ENCODE measurements at regions not wholly inside any gene's neighbourhood (a gene's known extent, or its start where the extent isn't known, plus 50 kb on each side); places are given as distances from the start of the nearest gene placed in this dataset.

DNA sequence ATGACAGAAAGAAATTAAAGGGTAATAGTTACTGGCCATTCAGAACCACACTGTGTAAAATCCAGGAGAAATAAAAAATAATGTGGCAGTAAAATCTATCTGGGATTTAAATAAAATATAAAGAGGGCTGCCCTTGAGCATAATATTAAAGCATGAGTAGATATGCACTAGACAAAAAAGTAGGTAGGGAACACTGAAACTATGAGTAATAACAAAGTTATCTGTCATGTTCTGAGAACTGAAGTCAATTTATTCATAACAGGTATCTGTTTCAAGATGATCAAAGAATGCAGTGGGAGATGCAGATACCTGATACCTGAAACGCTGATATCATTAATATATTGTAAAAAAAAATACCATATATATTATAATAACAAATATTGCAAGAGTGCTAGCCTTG lies 1672.0 kb downstream of the SLITRK5 start:
- Histone ChIP-seq H2BK5ac (ENCODE audit: low read depth, low read length, poor library complexity, severe bottlenecking) (no peak overlapping the region), H3K4ac (ENCODE audit: low read depth, low read length) (no peak overlapping the region), H3K4me3 (ENCODE audit: insufficient read depth, low read depth, low read length) (no peak overlapping the region), H3K4me2 (ENCODE audit: low read depth, low read length) (no peak overlapping the region), H3K27me3 (ENCODE audit: control insufficient read depth, insufficient read depth, low read length) (no peaks in the 10 kb centered on the region), H3K23ac (ENCODE audit: low read depth, low read length) (no peak overlapping the region), H3K56ac (ENCODE audit: extremely low read depth, insufficient read depth, low read length) (no peak overlapping the region), H3K36me3 (ENCODE audit: control insufficient read depth, insufficient read depth, low read length) (no peaks in the 10 kb centered on the region), H3K4me1 (ENCODE audit: control insufficient read depth, insufficient read depth, low read length) (no peaks in the 10 kb centered on the region), H2AFZ (replicated peaks; ENCODE audit: low read length, poor library complexity) (no peak overlapping the region), H2BK20ac (ENCODE audit: low read depth, low read length) (no peak overlapping the region), H3K18ac (ENCODE audit: low read depth, low read length) (no peak overlapping the region), H3K9me1 (ENCODE audit: insufficient read depth, low read length) (no peaks in the 10 kb centered on the region), H2AK5ac (ENCODE audit: low read depth, low read length) (no peak overlapping the region), H3K9ac (ENCODE audit: low read depth, low read length) (no peak overlapping the region), H2BK120ac (ENCODE audit: low read depth, low read length) (no peak overlapping the region), H3K27ac (ENCODE audit: insufficient read depth, low read length) (no peak overlapping the region), H2BK15ac (ENCODE audit: low read depth, low read length) (no peak overlapping the region), H4K91ac (ENCODE audit: insufficient read depth, low read depth, low read length) (no peak overlapping the region), H4K20me1 (ENCODE audit: insufficient read depth, low read length) (no peaks in the 10 kb centered on the region), H2AK9ac (replicated peaks; ENCODE audit: low read depth, low read length, poor library complexity) (no peak overlapping the region), H4K5ac (ENCODE audit: low read depth, low read length) (no peak overlapping the region), H3K14ac (replicated peaks; ENCODE audit: low read depth, low read length) (no peak overlapping the region), H4K8ac (ENCODE audit: low read depth in 2 of 2, low read length in 2 of 2) (no peak overlapping the region), H3K79me1 (ENCODE audit: low read depth in 1 of 2, low read length in 2 of 2) (no peaks in the 10 kb centered on the region), H3K9me3 (ENCODE audit: control insufficient read depth, insufficient read depth, low read length) (no peaks in the 10 kb centered on the region; the same call in 1 of the 2 replicates)
- DNase-seq (no peak), ATAC-seq (ENCODE audit: low read depth) (no peak)
- CTCF ChIA-PET: no interaction called here
- intact Hi-C loops (cut with micrococcal nuclease) (no loop called here), in situ Hi-C loops (cut with MboI; ENCODE audit: low sequenced_read_pairs) (no loop called here), dilution Hi-C loops (cut with HindIII; ENCODE audit: low sequenced_read_pairs, unreplicated experiment) (no loop called here)
- TF ChIP-seq CTCF (conservative IDR thresholded peaks at IDR 0.05; ENCODE audit: low read depth, low read length): no peak
- TF ChIP-seq RFX5 (IDR thresholded peaks at IDR 0.05; ENCODE audit: low read depth, low read length): no peak
- no peak for TF ChIP-seq BHLHE40 (IDR thresholded peaks at IDR 0.05; ENCODE audit: low read depth, low read length)
- TF ChIP-seq SMC3 (IDR thresholded peaks at IDR 0.05; ENCODE audit: low read depth, low read length): no peak
- TF ChIP-seq CEBPB (IDR thresholded peaks at IDR 0.05; ENCODE audit: low read depth, low read length): no peak
- TF ChIP-seq, protein P1, sequence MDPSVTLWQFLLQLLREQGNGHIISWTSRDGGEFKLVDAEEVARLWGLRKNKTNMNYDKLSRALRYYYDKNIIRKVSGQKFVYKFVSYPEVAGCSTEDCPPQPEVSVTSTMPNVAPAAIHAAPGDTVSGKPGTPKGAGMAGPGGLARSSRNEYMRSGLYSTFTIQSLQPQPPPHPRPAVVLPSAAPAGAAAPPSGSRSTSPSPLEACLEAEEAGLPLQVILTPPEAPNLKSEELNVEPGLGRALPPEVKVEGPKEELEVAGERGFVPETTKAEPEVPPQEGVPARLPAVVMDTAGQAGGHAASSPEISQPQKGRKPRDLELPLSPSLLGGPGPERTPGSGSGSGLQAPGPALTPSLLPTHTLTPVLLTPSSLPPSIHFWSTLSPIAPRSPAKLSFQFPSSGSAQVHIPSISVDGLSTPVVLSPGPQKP (IDR thresholded peaks at IDR 0.05; ENCODE audit: borderline replicate concordance, low read depth, low read length): no peak
- no peak for TF ChIP-seq MAZ (IDR thresholded peaks at IDR 0.05; ENCODE audit: borderline replicate concordance, low read depth, low read length)
- no peak for TF ChIP-seq NFE2L2 (IDR thresholded peaks at IDR 0.05; ENCODE audit: low read depth, low read length)
- TF ChIP-seq FOS (IDR thresholded peaks at IDR 0.05; ENCODE audit: low read depth, low read length): no peak
- no TSS peak for BruUV-seq (replicated peaks)
- POLR2A ChIA-PET (ENCODE audit: unreplicated experiment): no interaction called here
- WGBS, 2 experiments (ENCODE audit: extremely low coverage in 2 of 2, insufficient read length in 1 of 2): no CpG with 5 or more reads among the region's 1 CpG

Measured in IMR-90 (cell line).